HFF-Myc (cell line): ENCODE measurements at regions not wholly inside any gene's neighbourhood (a gene's known extent, or its start where the extent isn't known, plus 50 kb on each side); places are given as distances from the start of the nearest gene placed in this dataset.

ENCODE experiments used
- DNase-seq: peaks from one replicate; pipeline ENCODE4 v3.0.0-alpha.2; 2011; ENCODE audit warnings: low read depth; ENCODE audit errors: extremely low read depth
- H3K4me3 ChIP-seq: replicated peaks from 2 replicates; pipeline ENCODE4 v1.5.1; 2011; ENCODE audit warnings: low read depth, mild to moderate bottlenecking, control low read depth, low read length
- CTCF ChIP-seq: IDR thresholded peaks from 2 replicates; pipeline ENCODE4 v1.5.1; 2012; ENCODE audit warnings: mild to moderate bottlenecking, low read depth, low read length, control low read depth; ENCODE audit errors: missing control alignments

GRCh38 chr9:79889369-79889768 lies 317.6 kb downstream of the TLE4 start:
- TF ChIP-seq CTCF: no peak
- no peak overlapping the region for H3K4me3 ChIP-seq
- no peak for DNase-seq

- DNase-seq: no peak
- no peak for TF ChIP-seq CTCF
- no peak overlapping the region for H3K4me3 ChIP-seq
Observed at GRCh38 chr9:79885093-79885857, 313.5 kb downstream of the TLE4 start.

GRCh38 chr9:79884546-79884945 lies 312.8 kb downstream of the TLE4 start:
- no peak overlapping the region for H3K4me3 ChIP-seq
- DNase-seq: no peak
- no peak for TF ChIP-seq CTCF

GRCh38 chr9:79883073-79883645 lies 311.4 kb downstream of the TLE4 start:
- no peak for DNase-seq
- no peak overlapping the region for H3K4me3 ChIP-seq
- no peak for TF ChIP-seq CTCF

- DNase-seq: no peak
- TF ChIP-seq CTCF: no peak
- no peak overlapping the region for H3K4me3 ChIP-seq
Observed at GRCh38 chr9:79880626-79881025, 308.9 kb downstream of the TLE4 start.

GRCh38 chr9:79877943-79878602 lies 306.3 kb downstream of the TLE4 start:
- DNase-seq: no peak
- H3K4me3 ChIP-seq: no peak overlapping the region
- TF ChIP-seq CTCF: no peak
